ENCODE measurements at regions not wholly inside any gene's neighbourhood (a gene's known extent, or its start where the extent isn't known, plus 50 kb on each side); places are given as distances from the start of the nearest gene placed in this dataset.

DNA sequence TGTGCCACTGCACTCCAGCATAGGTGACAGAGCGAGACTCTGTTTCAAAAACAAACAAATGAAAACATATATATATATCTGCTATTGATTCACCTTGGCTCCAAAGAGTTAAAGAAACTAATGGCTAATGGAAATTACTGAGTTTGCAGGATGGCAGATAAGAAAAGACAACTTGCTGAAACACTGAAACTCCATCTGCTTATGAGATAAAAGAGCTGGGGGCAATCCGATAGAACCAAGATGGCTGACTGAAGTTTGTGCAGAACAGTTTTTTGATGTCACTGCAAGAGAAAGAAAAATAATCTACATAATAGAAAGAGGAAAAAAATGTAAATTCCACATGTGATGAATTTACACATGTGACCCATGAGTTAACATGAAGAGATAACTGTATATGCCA is 88.2 kb downstream of the LRATD1 start:
- Histone ChIP-seq H3K9me3 (ENCODE audit: control insufficient read depth, insufficient read depth, low read depth, low read length) (no peaks in the 10 kb centered on the region), H3K36me3 (ENCODE audit: control insufficient read depth, insufficient read depth, low read length) (no peaks in the 10 kb centered on the region), H3K4me1 (ENCODE audit: control insufficient read depth, insufficient read depth, low read length) (no peaks in the 10 kb centered on the region), H3K9ac (ENCODE audit: low read length) (no peak overlapping the region), H3K4me3 (ENCODE audit: low read depth, low read length) (no peak overlapping the region), H3K27ac (ENCODE audit: low read depth, low read length) (no peak overlapping the region), H3K27me3 (ENCODE audit: control insufficient read depth, insufficient read depth, low read length) (no peaks in the 10 kb centered on the region)

GRCh38 chr2:14722904-14723570 is 90.5 kb downstream of the LRATD1 start:
- H3K4me1 ChIP-seq (ENCODE audit: control insufficient read depth, insufficient read depth, low read length): no peaks in the 10 kb centered on the region

GRCh38 chr2:14723684-14724083 is 91.2 kb downstream of the LRATD1 start:
- no peak overlapping the region for H3K9ac ChIP-seq (ENCODE audit: low read length)
- H3K27me3 ChIP-seq (ENCODE audit: control insufficient read depth, insufficient read depth, low read length): no peaks in the 10 kb centered on the region; the same call in 1 of the 2 replicates
- no peak overlapping the region for H3K27ac ChIP-seq (ENCODE audit: low read depth, low read length)
- no peak overlapping the region for H3K4me3 ChIP-seq (ENCODE audit: low read depth, low read length)
- H3K9me3 ChIP-seq (ENCODE audit: control insufficient read depth, insufficient read depth, low read depth, low read length): no peaks in the 10 kb centered on the region
- H3K36me3 ChIP-seq (ENCODE audit: control insufficient read depth, insufficient read depth, low read length): no peaks in the 10 kb centered on the region
- no peaks in the 10 kb centered on the region for H3K4me1 ChIP-seq (ENCODE audit: control insufficient read depth, insufficient read depth, low read length)

More at GRCh38 chr2:14722904-14723570, 90.5 kb downstream of the LRATD1 start:
- Histone ChIP-seq H3K9ac (ENCODE audit: low read length) (no peak overlapping the region), H3K9me3 (ENCODE audit: control insufficient read depth, insufficient read depth, low read depth, low read length) (no peaks in the 10 kb centered on the region), H3K27ac (ENCODE audit: low read depth, low read length) (no peak overlapping the region), H3K27me3 (ENCODE audit: control insufficient read depth, insufficient read depth, low read length) (no peaks in the 10 kb centered on the region; the same call in 1 of the 2 replicates), H3K4me3 (ENCODE audit: low read depth, low read length) (no peak overlapping the region), H3K36me3 (ENCODE audit: control insufficient read depth, insufficient read depth, low read length) (no peaks in the 10 kb centered on the region)

DNA sequence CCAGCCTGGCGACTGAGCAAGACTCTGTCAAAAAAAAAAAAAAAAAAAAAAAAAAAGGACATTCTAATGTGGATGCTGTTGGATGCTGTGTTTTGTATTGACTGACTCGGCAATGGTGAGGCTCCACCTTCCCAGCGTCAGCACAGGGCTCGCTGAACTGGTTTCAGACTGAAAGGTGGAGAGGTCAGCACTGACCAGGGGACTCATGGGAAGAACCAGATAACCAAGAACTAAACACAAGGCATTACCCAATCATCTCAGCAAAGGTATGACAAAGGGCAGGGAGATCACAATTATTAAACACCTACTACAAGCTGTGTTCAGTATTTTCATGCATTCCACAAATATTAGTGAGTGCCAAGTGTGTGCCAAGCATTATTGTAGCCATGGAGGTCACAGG is 103.2 kb downstream of the LRATD1 start:
- Histone ChIP-seq H3K27me3 (ENCODE audit: control insufficient read depth, insufficient read depth, low read length) (no peaks in the 10 kb centered on the region), H3K27ac (ENCODE audit: low read depth, low read length) (no peak overlapping the region), H3K9me3 (ENCODE audit: control insufficient read depth, insufficient read depth, low read depth, low read length) (no peaks in the 10 kb centered on the region), H3K36me3 (ENCODE audit: control insufficient read depth, insufficient read depth, low read length) (no peaks in the 10 kb centered on the region), H3K4me1 (ENCODE audit: control insufficient read depth, insufficient read depth, low read length) (no peaks in the 10 kb centered on the region), H3K4me3 (ENCODE audit: low read depth, low read length) (no peak overlapping the region), H3K9ac (ENCODE audit: low read length) (no peak overlapping the region)

DNA sequence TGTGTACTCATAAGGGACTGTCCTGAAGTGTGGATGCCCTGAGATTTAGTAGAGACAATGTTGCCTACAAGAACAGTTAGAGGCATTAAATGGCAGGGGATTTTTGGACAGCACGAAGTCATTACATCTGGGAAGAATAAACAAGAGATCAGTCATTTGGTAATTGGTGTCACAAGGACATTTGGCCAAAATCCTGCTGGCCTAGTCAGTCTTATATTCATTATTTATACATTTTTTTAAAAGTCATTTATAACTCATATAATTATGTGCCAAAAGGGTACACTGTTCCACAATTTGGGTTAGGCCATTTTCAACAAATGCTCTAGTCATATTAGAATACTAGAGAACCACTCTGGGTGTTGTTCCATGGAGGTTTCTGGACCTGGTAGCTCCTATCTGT is 104.7 kb downstream of the LRATD1 start:
- Histone ChIP-seq H3K27ac (ENCODE audit: low read depth, low read length) (no peak overlapping the region), H3K27me3 (ENCODE audit: control insufficient read depth, insufficient read depth, low read length) (no peaks in the 10 kb centered on the region), H3K4me3 (ENCODE audit: low read depth, low read length) (no peak overlapping the region), H3K9ac (ENCODE audit: low read length) (no peak overlapping the region), H3K4me1 (ENCODE audit: control insufficient read depth, insufficient read depth, low read length) (no peaks in the 10 kb centered on the region), H3K9me3 (ENCODE audit: control insufficient read depth, insufficient read depth, low read depth, low read length) (no peaks in the 10 kb centered on the region), H3K36me3 (ENCODE audit: control insufficient read depth, insufficient read depth, low read length) (no peaks in the 10 kb centered on the region)

DNA sequence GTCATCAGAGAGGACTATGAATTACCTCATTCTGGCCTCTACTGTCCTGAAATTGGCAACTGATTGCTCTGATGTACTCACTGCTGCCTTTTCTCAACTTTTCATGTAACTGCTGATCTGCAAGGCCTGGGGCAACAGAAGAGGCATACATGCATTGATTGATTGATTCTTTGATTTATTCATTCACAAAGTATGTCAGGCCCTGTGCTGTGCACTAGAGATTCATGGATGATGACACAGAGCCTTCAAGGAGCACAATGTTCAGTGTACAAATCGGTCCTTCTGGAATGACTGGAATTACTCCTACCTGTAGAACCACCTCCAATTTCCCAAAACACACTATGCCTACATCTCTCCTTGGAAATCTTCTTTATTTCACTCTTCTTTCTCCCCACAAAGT is 111.3 kb downstream of the LRATD1 start:
- Histone ChIP-seq H3K9me3 (ENCODE audit: control insufficient read depth, insufficient read depth, low read depth, low read length) (peaks cover 17% of the 10 kb centered on the region), H3K9ac (ENCODE audit: low read length) (no peak overlapping the region), H3K4me3 (ENCODE audit: low read depth, low read length) (no peak overlapping the region)

GRCh38 chr2:14745288-14746076 is 113.0 kb downstream of the LRATD1 start:
- H3K4me1 ChIP-seq (ENCODE audit: control insufficient read depth, insufficient read depth, low read length): no peaks in the 10 kb centered on the region
- no peak overlapping the region for H3K9ac ChIP-seq (ENCODE audit: low read length)
- no peaks in the 10 kb centered on the region for H3K27me3 ChIP-seq (ENCODE audit: control insufficient read depth, insufficient read depth, low read length)
- H3K36me3 ChIP-seq (ENCODE audit: control insufficient read depth, insufficient read depth, low read length): no peaks in the 10 kb centered on the region
- peaks cover 17% of the 10 kb centered on the region for H3K9me3 ChIP-seq (ENCODE audit: control insufficient read depth, insufficient read depth, low read depth, low read length)
- H3K4me3 ChIP-seq (ENCODE audit: low read depth, low read length): no peak overlapping the region
- H3K27ac ChIP-seq (ENCODE audit: low read depth, low read length): no peak overlapping the region

More for the DNA sequence above, 111.3 kb downstream of the LRATD1 start:
- Histone ChIP-seq H3K4me1 (ENCODE audit: control insufficient read depth, insufficient read depth, low read length) (no peaks in the 10 kb centered on the region), H3K27ac (ENCODE audit: low read depth, low read length) (no peak overlapping the region), H3K27me3 (ENCODE audit: control insufficient read depth, insufficient read depth, low read length) (no peaks in the 10 kb centered on the region), H3K36me3 (ENCODE audit: control insufficient read depth, insufficient read depth, low read length) (no peaks in the 10 kb centered on the region)

- H3K4me1 ChIP-seq (ENCODE audit: control insufficient read depth, insufficient read depth, low read length): no peaks in the 10 kb centered on the region
- H3K9me3 ChIP-seq (ENCODE audit: control insufficient read depth, insufficient read depth, low read depth, low read length): peaks cover 17% of the 10 kb centered on the region
- no peak overlapping the region for H3K4me3 ChIP-seq (ENCODE audit: low read depth, low read length)
- no peak overlapping the region for H3K27ac ChIP-seq (ENCODE audit: low read depth, low read length)
- H3K36me3 ChIP-seq (ENCODE audit: control insufficient read depth, insufficient read depth, low read length): no peaks in the 10 kb centered on the region
- no peak overlapping the region for H3K9ac ChIP-seq (ENCODE audit: low read length)
- H3K27me3 ChIP-seq (ENCODE audit: control insufficient read depth, insufficient read depth, low read length): no peaks in the 10 kb centered on the region
These were observed 113.6 kb downstream of the LRATD1 start for GRCh38 chr2:14746133-14746532.

GRCh38 chr2:14747447-14747846 is 114.9 kb downstream of the LRATD1 start:
- no peak overlapping the region for H3K4me3 ChIP-seq (ENCODE audit: low read depth, low read length)
- no peaks in the 10 kb centered on the region for H3K4me1 ChIP-seq (ENCODE audit: control insufficient read depth, insufficient read depth, low read length)
- H3K27me3 ChIP-seq (ENCODE audit: control insufficient read depth, insufficient read depth, low read length): no peaks in the 10 kb centered on the region

GRCh38 chr2:14749884-14750283 is 117.4 kb downstream of the LRATD1 start:
- Histone ChIP-seq H3K4me3 (ENCODE audit: low read depth, low read length) (no peak overlapping the region), H3K4me1 (ENCODE audit: control insufficient read depth, insufficient read depth, low read length) (no peaks in the 10 kb centered on the region), H3K36me3 (ENCODE audit: control insufficient read depth, insufficient read depth, low read length) (no peaks in the 10 kb centered on the region), H3K27ac (ENCODE audit: low read depth, low read length) (no peak overlapping the region), H3K27me3 (ENCODE audit: control insufficient read depth, insufficient read depth, low read length) (no peaks in the 10 kb centered on the region), H3K9me3 (ENCODE audit: control insufficient read depth, insufficient read depth, low read depth, low read length) (peaks cover 17% of the 10 kb centered on the region), H3K9ac (ENCODE audit: low read length) (no peak overlapping the region)

More at GRCh38 chr2:14747447-14747846, 114.9 kb downstream of the LRATD1 start:
- Histone ChIP-seq H3K9me3 (ENCODE audit: control insufficient read depth, insufficient read depth, low read depth, low read length) (peaks cover 17% of the 10 kb centered on the region), H3K27ac (ENCODE audit: low read depth, low read length) (no peak overlapping the region), H3K9ac (ENCODE audit: low read length) (no peak overlapping the region), H3K36me3 (ENCODE audit: control insufficient read depth, insufficient read depth, low read length) (no peaks in the 10 kb centered on the region)

GRCh38 chr2:14750433-14750832 is 117.9 kb downstream of the LRATD1 start:
- Histone ChIP-seq H3K4me3 (ENCODE audit: low read depth, low read length) (no peak overlapping the region), H3K4me1 (ENCODE audit: control insufficient read depth, insufficient read depth, low read length) (no peaks in the 10 kb centered on the region), H3K9ac (ENCODE audit: low read length) (no peak overlapping the region), H3K9me3 (ENCODE audit: control insufficient read depth, insufficient read depth, low read depth, low read length) (peaks cover 17% of the 10 kb centered on the region), H3K36me3 (ENCODE audit: control insufficient read depth, insufficient read depth, low read length) (no peaks in the 10 kb centered on the region), H3K27me3 (ENCODE audit: control insufficient read depth, insufficient read depth, low read length) (no peaks in the 10 kb centered on the region), H3K27ac (ENCODE audit: low read depth, low read length) (no peak overlapping the region)
